H9 (cell line): ENCODE measurements at regions not wholly inside any gene's neighbourhood (a gene's known extent, or its start where the extent isn't known, plus 50 kb on each side); places are given as distances from the start of the nearest gene placed in this dataset.

Source experiments
- DNase-seq: peaks from one replicate; pipeline ENCODE4 v3.0.0-alpha.2; 2017
- H2AFZ ChIP-seq: one replicate; pipeline ENCODE4 v1.6.1; 2013; ENCODE audit warnings: mild to moderate bottlenecking, low read length, control low read depth, moderate library complexity
- H2AK5ac ChIP-seq: 2 replicates; pipeline ENCODE4 v1.6.1; 2013; ENCODE audit warnings: low read length, control low read depth, mixed read lengths; ENCODE audit not compliant: insufficient read length
- H2BK120ac ChIP-seq: one replicate; pipeline ENCODE4 v1.6.1; 2013; ENCODE audit warnings: low read depth, mild to moderate bottlenecking, low read length, control low read depth, inconsistent platforms; ENCODE audit not compliant: poor library complexity, severe bottlenecking
- H2BK12ac ChIP-seq: 2 replicates; pipeline ENCODE4 v1.6.1; 2013; ENCODE audit warnings: low read length, control low read depth, mixed read lengths, low read depth; ENCODE audit not compliant: insufficient read length
- H2BK15ac ChIP-seq: 2 replicates; pipeline ENCODE4 v1.6.1; 2013; ENCODE audit warnings: low read depth, low read length, control low read depth
- H2BK20ac ChIP-seq: one replicate; pipeline ENCODE4 v1.6.1; 2013; ENCODE audit warnings: low read depth, mild to moderate bottlenecking, low read length, control low read depth, inconsistent platforms; ENCODE audit not compliant: poor library complexity, severe bottlenecking
- H2BK5ac ChIP-seq: 2 replicates; pipeline ENCODE4 v1.6.1; 2013; ENCODE audit warnings: low read length, control low read depth, mixed read lengths; ENCODE audit not compliant: insufficient read length
- H3K14ac ChIP-seq: 2 replicates; pipeline ENCODE4 v1.6.1; 2013; ENCODE audit warnings: low read length, control low read depth; ENCODE audit not compliant: insufficient read depth
- H3K18ac ChIP-seq: 2 replicates; pipeline ENCODE4 v1.6.1; 2013; ENCODE audit warnings: low read depth, mild to moderate bottlenecking, mixed read lengths, low read length, control low read depth; ENCODE audit not compliant: insufficient read length
- H3K23ac ChIP-seq: 2 replicates; pipeline ENCODE4 v1.6.1; 2013; ENCODE audit warnings: low read length, control low read depth, mixed read lengths, low read depth; ENCODE audit not compliant: insufficient read length
- H3K23me2 ChIP-seq: 2 replicates; pipeline ENCODE4 v1.6.1; 2013; ENCODE audit warnings: low read depth, mild to moderate bottlenecking, mixed read lengths, low read length, control low read depth; ENCODE audit not compliant: insufficient read length, poor library complexity, severe bottlenecking
- H3K27ac ChIP-seq: 2 replicates; pipeline ENCODE4 v1.5.1; 2013; ENCODE audit warnings: low read length, control low read depth, mixed read lengths, low read depth; ENCODE audit not compliant: insufficient read length
- H3K27me3 ChIP-seq: 2 replicates; pipeline ENCODE4 v1.6.1; 2013; ENCODE audit warnings: low read length, control low read depth, inconsistent platforms; ENCODE audit not compliant: insufficient read depth
- H3K4ac ChIP-seq: 2 replicates; pipeline ENCODE4 v1.6.1; 2013; ENCODE audit warnings: low read depth, mild to moderate bottlenecking, control low read depth, inconsistent platforms, low read length, moderate library complexity
- H3K4me1 ChIP-seq: 2 replicates; pipeline ENCODE4 v1.6.1; 2013; ENCODE audit warnings: low read length, control low read depth, inconsistent platforms; ENCODE audit not compliant: insufficient read depth
- H3K4me2 ChIP-seq: 2 replicates; pipeline ENCODE4 v1.6.1; 2013; ENCODE audit warnings: low read length, control low read depth, mixed read lengths; ENCODE audit not compliant: insufficient read length, insufficient read depth
- H3K56ac ChIP-seq: 2 replicates; pipeline ENCODE4 v1.6.1; 2013; ENCODE audit warnings: low read depth, mild to moderate bottlenecking, mixed read lengths, low read length, control low read depth; ENCODE audit not compliant: insufficient read length
- H3K79me1 ChIP-seq: 2 replicates; pipeline ENCODE4 v1.6.1; 2013; ENCODE audit warnings: low read depth, mild to moderate bottlenecking, moderate library complexity, low read length, control low read depth, inconsistent platforms; ENCODE audit not compliant: insufficient read depth, poor library complexity, severe bottlenecking
- H3K79me2 ChIP-seq: 2 replicates; pipeline ENCODE4 v1.6.1; 2013; ENCODE audit warnings: low read length, control low read depth, inconsistent platforms; ENCODE audit not compliant: insufficient read depth
- H3K9ac ChIP-seq: 2 replicates; pipeline ENCODE4 v1.6.1; 2013; ENCODE audit warnings: low read length, control low read depth, mixed read lengths; ENCODE audit not compliant: insufficient read length; ENCODE audit errors: extremely low read depth
- H3K9me3 ChIP-seq: one replicate; pipeline ENCODE4 v1.6.1; 2013; ENCODE audit warnings: low read depth, low read length, inconsistent platforms; ENCODE audit not compliant: control insufficient read depth
- H3T11ph ChIP-seq: one replicate; pipeline ENCODE4 v1.6.1; 2013; ENCODE audit warnings: mild to moderate bottlenecking, low read length, control low read depth, inconsistent platforms
- H4K20me1 ChIP-seq: one replicate; pipeline ENCODE4 v1.6.1; 2013; ENCODE audit not compliant: control insufficient read depth, insufficient read length, insufficient read depth
- H4K5ac ChIP-seq: 2 replicates; pipeline ENCODE4 v1.6.1; 2013; ENCODE audit warnings: low read depth, mild to moderate bottlenecking, mixed read lengths, low read length, control low read depth; ENCODE audit not compliant: insufficient read length
- H4K8ac ChIP-seq: replicated peaks from 2 replicates; pipeline ENCODE4 v1.6.1; 2013; ENCODE audit warnings: low read length, control low read depth, mixed read lengths, low read depth; ENCODE audit not compliant: insufficient read length
- H4K91ac ChIP-seq: 2 replicates; pipeline ENCODE4 v1.6.1; 2013; ENCODE audit warnings: low read depth, mild to moderate bottlenecking, moderate library complexity, mixed read lengths, low read length, control low read depth; ENCODE audit not compliant: insufficient read length
- H3K27ac Mint-ChIP-seq, 3 experiments: 2 replicates in 2 of 3; 3 replicates in 1 of 3; pipeline ENCODE4 v1.8.0; 2020 to 2021; ENCODE audit warnings: mixed read lengths in 3 of 3, mild to moderate bottlenecking in 1 of 3, moderate library complexity in 1 of 3
- H3K27me3 Mint-ChIP-seq: 2 replicates; pipeline ENCODE4 v1.8.0; 2021; ENCODE audit warnings: low read depth, mild to moderate bottlenecking, moderate library complexity, mixed read lengths
- H3K36me3 Mint-ChIP-seq, 3 experiments: 2 replicates in 2 of 3; 3 replicates in 1 of 3; pipeline ENCODE4 v1.8.0; 2020 to 2021; ENCODE audit warnings: low read depth in 3 of 3, mixed read lengths in 3 of 3; ENCODE audit not compliant: insufficient read depth in 1 of 3
- H3K4me1 Mint-ChIP-seq, 2 experiments: 2 replicates each; pipeline ENCODE4 v1.8.0; 2020; ENCODE audit warnings: mixed read lengths in 2 of 2
- H3K4me3 Mint-ChIP-seq, 2 experiments: 2 replicates in 1 of 2; 3 replicates in 1 of 2; pipeline ENCODE4 v1.8.0; 2020 to 2021; ENCODE audit warnings: mild to moderate bottlenecking in 2 of 2, mixed read lengths in 2 of 2, moderate library complexity in 1 of 2
- H3K9me3 Mint-ChIP-seq, 2 experiments: 2 replicates in 1 of 2; 3 replicates in 1 of 2; pipeline ENCODE4 v1.8.0; 2020; ENCODE audit warnings: mild to moderate bottlenecking in 2 of 2, mixed read lengths in 2 of 2, moderate library complexity in 1 of 2
- WGBS: extraction: QIAGEN DNeasy Blood & Tissue Kit; methylation state at CpG from one replicate; pipeline ENCODE4 v1.1.7; 2013; ENCODE audit warnings: missing lambda C conversion rate, low lambda C conversion rate, mixed read lengths; ENCODE audit not compliant: insufficient read length; ENCODE audit errors: extremely low coverage; 5-methylcytosine and 5-hydroxymethylcytosine counted together
- TF ChIP-seq, protein P1 (sequence below): fragments of 200-600 bp; sonication (generic); conservative IDR thresholded peaks from 3 replicates; pipeline ENCODE4 v1.8.0; 2021; ENCODE audit warnings: antibody characterized with exemption, mild to moderate bottlenecking

DNA sequence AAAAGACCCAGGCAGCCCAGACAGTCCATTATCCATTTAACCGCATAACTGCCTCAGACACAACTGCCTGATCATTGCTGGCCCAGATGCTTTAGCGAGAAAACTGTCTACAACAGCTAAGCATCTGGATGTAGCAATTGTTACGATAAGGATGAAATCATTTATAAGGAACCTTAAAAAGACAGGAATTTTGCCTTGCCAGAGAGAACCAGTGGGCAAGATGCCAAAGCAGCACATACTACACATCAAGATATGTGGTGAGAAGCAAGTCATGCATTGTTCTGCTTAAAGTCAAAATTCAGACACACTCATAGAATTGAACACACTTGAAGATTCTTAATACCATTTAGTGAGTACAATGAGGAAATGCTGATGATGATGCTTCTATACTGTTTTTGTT lies 1525.3 kb downstream of the CDH8 start:
- no peaks in the 10 kb centered on the region; a peak in 1 of 5 replicates for H3K9me3 Mint-ChIP-seq
- no peak overlapping the region for H2BK20ac ChIP-seq
- H3K4me1 ChIP-seq, result no peaks in the 10 kb centered on the region
- H4K20me1 ChIP-seq, result no peaks in the 10 kb centered on the region
- H3K4me3 Mint-ChIP-seq, result no peak overlapping the region
- H2BK12ac ChIP-seq, result no peak overlapping the region
- H3K9ac ChIP-seq, result no peak overlapping the region
- H3K27ac Mint-ChIP-seq, result no peak overlapping the region
- H2BK120ac ChIP-seq, result no peak overlapping the region
- H3K23me2 ChIP-seq, result no peaks in the 10 kb centered on the region
- no peak overlapping the region for H3T11ph ChIP-seq
- TF ChIP-seq, protein P1, sequence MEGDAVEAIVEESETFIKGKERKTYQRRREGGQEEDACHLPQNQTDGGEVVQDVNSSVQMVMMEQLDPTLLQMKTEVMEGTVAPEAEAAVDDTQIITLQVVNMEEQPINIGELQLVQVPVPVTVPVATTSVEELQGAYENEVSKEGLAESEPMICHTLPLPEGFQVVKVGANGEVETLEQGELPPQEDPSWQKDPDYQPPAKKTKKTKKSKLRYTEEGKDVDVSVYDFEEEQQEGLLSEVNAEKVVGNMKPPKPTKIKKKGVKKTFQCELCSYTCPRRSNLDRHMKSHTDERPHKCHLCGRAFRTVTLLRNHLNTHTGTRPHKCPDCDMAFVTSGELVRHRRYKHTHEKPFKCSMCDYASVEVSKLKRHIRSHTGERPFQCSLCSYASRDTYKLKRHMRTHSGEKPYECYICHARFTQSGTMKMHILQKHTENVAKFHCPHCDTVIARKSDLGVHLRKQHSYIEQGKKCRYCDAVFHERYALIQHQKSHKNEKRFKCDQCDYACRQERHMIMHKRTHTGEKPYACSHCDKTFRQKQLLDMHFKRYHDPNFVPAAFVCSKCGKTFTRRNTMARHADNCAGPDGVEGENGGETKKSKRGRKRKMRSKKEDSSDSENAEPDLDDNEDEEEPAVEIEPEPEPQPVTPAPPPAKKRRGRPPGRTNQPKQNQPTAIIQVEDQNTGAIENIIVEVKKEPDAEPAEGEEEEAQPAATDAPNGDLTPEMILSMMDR, result no peak
- H3K4me1 Mint-ChIP-seq, result 0 out of 4 replicates have a peak, but pooled peaks cover 0 to 6% of the 10 kb centered on the region in 2 experiments
- no peak overlapping the region for H4K5ac ChIP-seq
- H4K8ac ChIP-seq, result no peak overlapping the region
- H3K79me2 ChIP-seq, result no peaks in the 10 kb centered on the region
- no peak overlapping the region for H3K4me2 ChIP-seq
- H2BK5ac ChIP-seq, result no peak overlapping the region
- no peaks in the 10 kb centered on the region for H3K36me3 Mint-ChIP-seq
- no peak for DNase-seq
- no peak overlapping the region for H3K18ac ChIP-seq
- H3K27ac ChIP-seq, result no peak overlapping the region
- H3K4ac ChIP-seq, result no peak overlapping the region
- no peak overlapping the region for H2BK15ac ChIP-seq
- H3K27me3 ChIP-seq, result no peaks in the 10 kb centered on the region
- H3K56ac ChIP-seq, result no peak overlapping the region
- no peak overlapping the region for H2AK5ac ChIP-seq
- no peak overlapping the region for H3K23ac ChIP-seq
- H3K27me3 Mint-ChIP-seq, result no peaks in the 10 kb centered on the region
- no peak overlapping the region for H4K91ac ChIP-seq
- H2AFZ ChIP-seq, result no peak overlapping the region
- no peaks in the 10 kb centered on the region for H3K79me1 ChIP-seq
- no peaks in the 10 kb centered on the region for H3K9me3 ChIP-seq
- no CpG with 5 or more reads among the region's 3 CpGs for WGBS
- H3K14ac ChIP-seq, result no peak overlapping the region
